HUES48 (cell line): ENCODE measurements at regions not wholly inside any gene's neighbourhood (a gene's known extent, or its start where the extent isn't known, plus 50 kb on each side); places are given as distances from the start of the nearest gene placed in this dataset.

ENCODE experiments used
- H3K27ac ChIP-seq: one replicate; pipeline ENCODE4 v1.7.0; 2013; ENCODE audit warnings: low read depth, low read length, inconsistent platforms
- H3K27me3 ChIP-seq: 2 replicates; pipeline ENCODE4 v1.6.1; 2013; ENCODE audit warnings: mild to moderate bottlenecking, low read length; ENCODE audit not compliant: control insufficient read depth, insufficient read depth
- H3K36me3 ChIP-seq: 2 replicates; pipeline ENCODE4 v1.6.1; 2013; ENCODE audit warnings: low read length; ENCODE audit not compliant: control insufficient read depth, insufficient read depth
- H3K4me1 ChIP-seq: 2 replicates; pipeline ENCODE4 v1.6.1; 2013; ENCODE audit warnings: mild to moderate bottlenecking, low read length; ENCODE audit not compliant: control insufficient read depth, insufficient read depth
- H3K4me3 ChIP-seq: 2 replicates; pipeline ENCODE4 v1.5.1; 2013; ENCODE audit warnings: mild to moderate bottlenecking, low read depth, low read length
- H3K9ac ChIP-seq: 2 replicates; pipeline ENCODE4 v1.6.1; 2013; ENCODE audit warnings: mild to moderate bottlenecking, low read depth, low read length, moderate library complexity
- H3K9me3 ChIP-seq: 2 replicates; pipeline ENCODE4 v1.6.1; 2013; ENCODE audit warnings: low read length; ENCODE audit not compliant: control insufficient read depth, insufficient read depth

DNA sequence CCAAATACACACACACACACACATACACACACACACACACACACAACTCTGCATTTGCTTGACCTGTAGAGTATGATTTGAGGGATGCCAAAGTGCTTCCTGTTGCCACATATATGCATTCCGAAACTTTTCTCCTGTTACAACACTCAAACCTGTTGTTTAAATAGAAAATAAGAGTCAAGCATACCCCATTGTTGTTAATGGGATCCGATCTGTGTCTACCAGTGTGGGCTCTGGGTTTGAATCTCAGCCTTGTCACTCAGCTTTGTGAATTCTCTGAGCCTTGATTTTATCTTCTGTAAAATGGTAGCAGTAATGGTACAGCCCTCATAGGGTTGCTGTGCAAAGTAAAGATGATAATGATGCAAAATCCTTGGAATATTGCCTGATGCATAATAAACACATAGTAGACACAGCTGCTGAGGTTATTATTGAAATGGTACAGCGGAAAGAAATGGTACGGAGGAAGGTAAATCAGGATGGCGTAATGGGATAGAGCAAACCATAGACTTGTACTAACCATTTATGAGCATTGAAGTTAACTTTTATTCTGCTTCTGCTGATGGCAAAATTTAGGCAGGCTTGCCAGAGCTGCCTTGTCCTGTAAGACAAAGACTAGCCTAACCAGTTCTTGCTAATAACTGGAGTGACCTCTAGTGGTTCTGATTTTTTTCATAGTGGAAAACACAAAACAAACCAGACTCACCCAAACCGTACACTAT lies 113.5 kb upstream of the PHACTR1 start:
- Histone ChIP-seq H3K9ac (no peak overlapping the region), H3K9me3 (no peaks in the 10 kb centered on the region), H3K27ac (no peak overlapping the region), H3K36me3 (no peaks in the 10 kb centered on the region), H3K27me3 (no peaks in the 10 kb centered on the region), H3K4me3 (no peak overlapping the region), H3K4me1 (peaks cover 11% of the 10 kb centered on the region; the same call in 1 of the 2 replicates)

DNA sequence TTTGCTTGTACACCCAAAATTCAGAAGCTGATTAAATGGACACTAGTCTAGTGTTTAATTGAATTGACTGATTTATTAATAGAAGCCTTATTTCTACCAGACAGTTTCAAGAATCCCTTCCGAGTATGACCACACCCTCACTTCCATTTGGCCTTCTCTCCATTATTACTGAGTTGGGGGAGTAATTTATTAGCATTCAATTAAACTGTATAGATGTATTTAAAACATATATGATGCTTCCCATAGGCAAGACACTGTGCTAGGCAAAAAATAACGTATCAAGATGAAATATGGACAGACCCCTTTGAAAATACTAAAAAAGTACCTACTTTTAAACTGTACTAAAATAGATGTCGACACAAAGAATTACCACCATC lies 112.9 kb upstream of the PHACTR1 start:
- H3K4me3 ChIP-seq = no peak overlapping the region
- no peaks in the 10 kb centered on the region for H3K9me3 ChIP-seq
- no peaks in the 10 kb centered on the region for H3K27me3 ChIP-seq
- peaks cover 16% of the 10 kb centered on the region for H3K4me1 ChIP-seq
- no peaks in the 10 kb centered on the region for H3K36me3 ChIP-seq
- H3K27ac ChIP-seq = no peak overlapping the region
- no peak overlapping the region for H3K9ac ChIP-seq

DNA sequence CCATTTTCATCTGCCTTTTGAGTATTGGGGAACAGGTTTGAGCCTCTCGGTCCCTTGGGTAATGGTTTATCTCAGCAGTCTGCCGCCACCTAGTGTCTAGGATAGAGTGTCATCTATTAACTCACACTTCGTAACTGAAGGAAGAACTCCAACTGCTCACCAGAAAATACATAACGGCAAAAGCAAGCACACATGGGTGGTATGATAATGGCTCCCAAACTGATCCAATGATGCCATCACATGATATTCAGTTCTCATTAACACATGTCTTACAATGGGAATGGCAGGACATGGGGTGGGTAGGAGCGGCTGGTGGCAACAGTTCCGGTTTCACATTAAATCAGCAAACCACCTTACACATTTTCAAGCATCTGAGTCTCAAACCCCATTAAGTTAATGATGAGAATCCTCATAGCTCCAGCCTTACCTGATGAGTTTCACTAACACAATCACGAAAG lies 110.7 kb upstream of the PHACTR1 start:
- Histone ChIP-seq H3K4me1 (peaks cover 29% of the 10 kb centered on the region), H3K9ac (no peak overlapping the region), H3K27ac (no peak overlapping the region), H3K4me3 (no peak overlapping the region), H3K27me3 (no peaks in the 10 kb centered on the region), H3K36me3 (no peaks in the 10 kb centered on the region), H3K9me3 (no peaks in the 10 kb centered on the region)

DNA sequence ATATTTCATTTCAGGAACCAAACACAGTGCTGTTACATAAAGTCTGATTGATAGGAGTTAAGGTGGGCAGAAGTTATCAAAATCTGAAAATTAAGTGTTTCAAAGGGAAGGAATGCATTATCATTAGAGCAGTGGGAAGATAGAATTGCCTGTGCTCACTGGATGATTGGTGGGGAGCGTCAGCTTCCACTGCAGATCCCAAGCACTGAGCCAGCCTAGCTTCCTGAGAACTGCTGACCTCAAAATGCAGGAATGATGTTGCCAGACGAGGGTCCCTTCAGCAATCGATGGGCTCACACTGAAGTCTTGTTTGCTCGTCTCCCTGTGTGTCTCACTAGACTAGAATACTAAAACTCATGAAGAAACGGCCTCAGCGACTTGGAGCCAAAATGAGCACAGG lies 110.0 kb upstream of the PHACTR1 start:
- H3K36me3 ChIP-seq = no peaks in the 10 kb centered on the region
- no peak overlapping the region for H3K4me3 ChIP-seq
- no peaks in the 10 kb centered on the region for H3K27me3 ChIP-seq
- no peaks in the 10 kb centered on the region for H3K9me3 ChIP-seq
- no peak overlapping the region for H3K9ac ChIP-seq
- no peak overlapping the region for H3K27ac ChIP-seq
- H3K4me1 ChIP-seq = peaks cover 29% of the 10 kb centered on the region

DNA sequence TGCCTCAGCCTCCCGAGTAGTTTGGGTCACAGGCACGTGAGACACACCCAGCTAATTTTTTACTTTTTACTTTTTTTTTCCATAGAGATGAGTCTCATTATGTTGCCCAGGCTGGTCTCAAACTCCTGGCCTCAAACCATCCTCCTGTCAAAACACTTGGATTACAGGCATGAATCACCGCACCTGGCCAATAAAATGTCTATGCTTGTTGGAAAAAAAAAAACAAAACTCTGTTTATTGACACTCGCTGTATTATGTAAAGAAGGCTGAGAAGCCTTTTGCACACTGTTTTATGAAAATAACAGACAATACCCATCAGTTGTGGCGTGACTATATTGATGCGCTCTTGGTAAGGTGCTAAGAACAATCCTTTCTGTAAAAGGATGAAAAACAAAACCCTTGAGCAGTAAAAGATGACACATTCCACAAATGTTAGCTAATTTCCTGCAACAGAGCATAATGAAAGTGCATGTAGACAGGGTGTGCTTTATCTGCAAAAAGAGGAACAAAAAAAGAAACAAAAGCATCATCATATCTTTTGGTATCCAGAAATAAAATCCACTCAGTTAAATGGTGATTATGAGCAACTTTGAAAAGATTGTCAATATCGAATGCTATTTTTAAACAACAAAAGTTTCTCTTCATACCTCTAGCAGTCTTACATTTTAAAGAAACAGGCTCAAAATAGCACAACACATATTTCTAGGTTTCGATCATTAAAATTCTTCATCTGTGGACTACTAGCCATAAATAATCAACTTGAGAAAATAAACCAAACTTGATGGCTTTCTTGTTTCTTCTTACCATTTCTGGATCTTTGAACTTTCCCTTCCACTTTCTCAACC lies 108.3 kb upstream of the PHACTR1 start:
- Histone ChIP-seq H3K9ac (no peak overlapping the region), H3K4me3 (no peak overlapping the region), H3K27ac (no peak overlapping the region), H3K27me3 (no peaks in the 10 kb centered on the region), H3K4me1 (peaks cover 18% of the 10 kb centered on the region), H3K9me3 (no peaks in the 10 kb centered on the region), H3K36me3 (no peaks in the 10 kb centered on the region)

DNA sequence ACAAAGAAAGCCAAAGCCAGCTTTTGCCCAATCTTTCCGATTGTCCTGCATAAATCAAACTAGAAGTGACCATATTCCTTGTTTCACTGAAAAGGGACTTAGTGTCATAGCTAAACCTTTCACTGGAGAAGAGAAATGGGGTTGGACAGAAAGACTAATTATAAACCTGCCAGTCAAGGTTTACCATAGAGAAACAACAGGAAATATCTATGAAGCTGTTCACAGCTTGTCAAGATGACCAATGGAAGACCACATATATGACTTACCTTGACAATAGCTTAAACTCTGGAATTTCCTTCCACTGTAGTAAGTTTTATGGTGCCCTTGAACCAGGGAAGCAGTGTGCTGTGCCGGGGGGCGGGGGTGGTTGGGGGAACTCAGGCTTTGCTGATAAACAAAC lies 107.7 kb upstream of the PHACTR1 start:
- Histone ChIP-seq H3K36me3 (no peaks in the 10 kb centered on the region), H3K4me3 (no peak overlapping the region), H3K9me3 (no peaks in the 10 kb centered on the region), H3K4me1 (peaks cover 18% of the 10 kb centered on the region), H3K9ac (no peak overlapping the region), H3K27me3 (no peaks in the 10 kb centered on the region), H3K27ac (no peak overlapping the region)

DNA sequence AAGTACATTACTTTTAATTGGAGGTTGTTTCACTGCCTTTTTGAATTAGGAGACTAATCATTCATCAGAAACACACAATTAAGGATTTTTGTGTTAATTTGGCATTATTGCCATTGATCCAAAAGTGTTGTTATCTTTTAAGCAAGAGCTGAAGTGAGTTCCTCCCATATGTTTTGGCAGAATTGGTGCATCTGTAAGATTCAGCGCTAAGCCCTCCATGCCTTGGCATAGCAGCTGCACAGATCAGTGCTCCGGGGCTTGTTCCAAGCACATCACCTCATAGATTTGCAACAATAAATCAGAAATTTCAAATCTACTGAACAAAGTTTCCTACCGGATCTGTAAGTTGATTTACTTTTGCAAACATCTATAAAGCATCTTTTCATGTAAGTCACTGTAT lies 106.8 kb upstream of the PHACTR1 start:
- no peaks in the 10 kb centered on the region for H3K27me3 ChIP-seq
- H3K36me3 ChIP-seq = no peaks in the 10 kb centered on the region
- H3K4me1 ChIP-seq = peaks cover 18% of the 10 kb centered on the region
- no peak overlapping the region for H3K27ac ChIP-seq
- no peaks in the 10 kb centered on the region for H3K9me3 ChIP-seq
- H3K9ac ChIP-seq = no peak overlapping the region
- H3K4me3 ChIP-seq = no peak overlapping the region

DNA sequence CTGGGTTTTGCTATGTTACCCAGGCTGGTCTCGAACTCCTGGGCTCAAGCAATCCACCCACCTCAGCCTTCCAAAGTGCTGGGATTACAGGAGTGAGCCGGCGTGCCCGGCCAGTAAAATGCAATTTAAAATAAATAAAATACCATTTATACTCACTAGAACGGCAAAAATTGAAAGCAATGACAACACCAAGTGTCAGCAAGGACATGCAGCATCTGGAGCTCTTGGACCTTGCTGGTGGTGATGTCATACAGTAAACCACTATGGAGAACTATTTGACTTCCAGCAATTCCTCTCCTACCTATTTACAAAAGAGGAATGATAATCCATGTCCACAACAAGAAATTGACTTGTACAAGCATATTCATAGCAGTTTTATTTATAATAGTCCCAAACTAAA lies 105.7 kb upstream of the PHACTR1 start:
- Histone ChIP-seq H3K4me3 (no peak overlapping the region), H3K4me1 (peaks cover 18% of the 10 kb centered on the region), H3K27me3 (no peaks in the 10 kb centered on the region), H3K36me3 (no peaks in the 10 kb centered on the region), H3K9me3 (no peaks in the 10 kb centered on the region), H3K27ac (no peak overlapping the region), H3K9ac (no peak overlapping the region)

DNA sequence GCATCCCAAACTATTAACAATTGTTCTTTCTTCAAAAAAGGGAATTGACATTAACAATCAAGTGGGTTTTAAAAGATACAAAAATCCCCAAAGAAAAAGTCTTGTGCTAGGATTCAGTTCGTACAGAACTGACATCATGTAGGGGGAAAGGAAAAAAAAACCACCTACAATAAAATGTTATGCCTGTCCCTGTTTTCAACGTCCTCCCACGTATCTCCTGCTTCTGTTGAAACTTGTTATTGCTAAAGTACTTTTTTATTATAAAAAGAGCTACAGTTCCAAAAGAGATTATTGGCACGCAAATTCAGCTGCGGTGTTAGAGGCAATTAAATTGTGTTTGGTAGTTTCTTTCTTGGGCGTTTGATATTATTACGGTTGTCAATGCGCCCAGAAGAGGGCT lies 102.8 kb upstream of the PHACTR1 start:
- Histone ChIP-seq H3K4me3 (no peak overlapping the region), H3K4me1 (peaks cover 11% of the 10 kb centered on the region), H3K36me3 (no peaks in the 10 kb centered on the region), H3K9me3 (no peaks in the 10 kb centered on the region), H3K27me3 (no peaks in the 10 kb centered on the region), H3K9ac (no peak overlapping the region), H3K27ac (no peak overlapping the region)

DNA sequence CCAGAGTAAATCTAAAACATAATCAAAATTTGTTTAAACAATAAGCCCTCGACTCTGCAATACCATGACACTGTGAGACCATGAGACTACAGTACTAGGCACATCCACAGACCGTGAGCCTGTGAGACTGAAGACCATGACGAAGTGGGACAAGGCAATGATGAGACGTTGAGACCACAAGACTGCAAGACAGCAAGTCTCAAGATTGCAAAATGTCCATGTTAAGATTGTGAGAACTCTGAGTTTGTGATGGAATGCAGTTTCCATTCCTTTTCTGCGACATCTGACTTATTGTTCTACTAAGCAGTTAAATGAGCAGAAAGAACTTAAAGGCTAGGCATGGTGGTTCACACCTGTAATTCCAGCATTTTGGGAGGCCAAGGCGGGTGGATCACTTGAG lies 102.1 kb upstream of the PHACTR1 start:
- no peak overlapping the region for H3K4me3 ChIP-seq
- H3K27me3 ChIP-seq = no peaks in the 10 kb centered on the region
- H3K4me1 ChIP-seq = peaks cover 4% of the 10 kb centered on the region
- no peak overlapping the region for H3K9ac ChIP-seq
- H3K9me3 ChIP-seq = no peaks in the 10 kb centered on the region
- no peak overlapping the region for H3K27ac ChIP-seq
- no peaks in the 10 kb centered on the region for H3K36me3 ChIP-seq

DNA sequence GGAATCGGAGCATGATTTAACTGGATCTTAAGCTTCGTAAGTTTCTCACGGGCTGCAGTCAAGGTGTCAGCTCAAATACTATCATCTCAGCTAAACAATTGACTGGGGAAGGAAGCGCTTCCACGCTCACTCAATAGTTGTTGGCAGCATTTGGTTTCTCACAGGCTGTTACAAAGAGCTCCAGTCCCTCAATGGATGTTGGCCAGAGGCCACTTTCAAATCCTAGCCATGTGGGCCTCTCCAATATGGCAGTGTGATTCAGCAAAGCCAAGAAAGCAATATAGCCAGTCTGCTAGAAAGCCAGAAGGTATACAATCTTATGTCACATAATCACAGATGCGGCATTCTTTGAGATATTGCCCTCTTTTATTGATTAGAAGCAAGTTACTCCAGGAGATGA lies 98.3 kb upstream of the PHACTR1 start:
- Histone ChIP-seq H3K27me3 (no peaks in the 10 kb centered on the region), H3K27ac (no peak overlapping the region), H3K4me3 (no peak overlapping the region), H3K36me3 (no peaks in the 10 kb centered on the region), H3K4me1 (no peaks in the 10 kb centered on the region), H3K9ac (no peak overlapping the region), H3K9me3 (no peaks in the 10 kb centered on the region)
